Ascending aorta (tissue), 2 donors: ENCODE measurements at regions not wholly inside any gene's neighbourhood (a gene's known extent, or its start where the extent isn't known, plus 50 kb on each side); places are given as distances from the start of the nearest gene placed in this dataset.

Experiments used
- DNase-seq, 2 donors: peaks; one replicate each; pipeline ENCODE4 v3.0.0-alpha.2; 2019; ENCODE audit warnings: low spot score in 2 of 2
- H3K27ac ChIP-seq, 2 donors: fragments of 200-600 bp; sonication (generic); one replicate each; pipeline ENCODE4 v1.5.1; 2016 to 2017; ENCODE audit warnings: mild to moderate bottlenecking in 1 of 2
- H3K27me3 ChIP-seq: fragments of 200-600 bp; sonication (generic); one replicate; pipeline ENCODE4 v1.5.1; 2017
- H3K36me3 ChIP-seq, 2 donors: fragments of 200-600 bp; sonication (generic); one replicate each; pipeline ENCODE4 v1.5.1; 2016
- H3K4me1 ChIP-seq, 2 donors: fragments of 200-600 bp; sonication (generic); one replicate each; pipeline ENCODE4 v1.5.1; 2016 to 2017; ENCODE audit warnings: mild to moderate bottlenecking in 1 of 2
- H3K4me3 ChIP-seq, 2 donors: fragments of 200-600 bp; sonication (generic); one replicate each; pipeline ENCODE4 v1.5.1; 2016 to 2017; ENCODE audit warnings: mild to moderate bottlenecking in 1 of 2
- H3K9me3 ChIP-seq, 2 donors: fragments of 200-600 bp; sonication (generic); one replicate each; pipeline ENCODE4 v1.5.1; 2016
- CTCF ChIP-seq, 3 experiments: fragments of 200-600 bp in 2 of 3; fragments of 450-650 bp in 1 of 3; sonication (generic) in 2 of 3; IDR thresholded peaks; one replicate each; pipeline ENCODE4 v1.5.1; 2016 to 2019; ENCODE audit warnings: antibody characterized with exemption in 3 of 3, mild to moderate bottlenecking in 1 of 3, moderate library complexity in 1 of 3
- intact Hi-C: fragments of 100-400 bp; cut with DNase I; formaldehyde crosslinking; loops from one replicate; pipeline ENCODE4 v1.15.1; 2023

- intact Hi-C loops = no loop called here
- no peak for TF ChIP-seq CTCF (IDR thresholded peaks at IDR 0.05)
Observed at GRCh38 chr21:17071093-17071492, 441.8 kb upstream of the CXADR start.

GRCh38 chr21:17081193-17081592 is 431.6 kb upstream of the CXADR start:
- no peak for TF ChIP-seq CTCF (IDR thresholded peaks at IDR 0.05)
- DNase-seq = no peak
- Histone ChIP-seq H3K4me1 (no peaks in the 10 kb centered on the region), H3K9me3 (no peaks in the 10 kb centered on the region), H3K36me3 (no peaks in the 10 kb centered on the region), H3K4me3 (no peak overlapping the region), H3K27ac (no peak overlapping the region), H3K27me3 (no peaks in the 10 kb centered on the region)
- intact Hi-C loops = no loop called here

More at GRCh38 chr21:17071093-17071492, 441.8 kb upstream of the CXADR start:
- Histone ChIP-seq H3K27ac (no peak overlapping the region), H3K36me3 (no peaks in the 10 kb centered on the region), H3K4me3 (no peak overlapping the region), H3K27me3 (no peaks in the 10 kb centered on the region), H3K9me3 (no peaks in the 10 kb centered on the region), H3K4me1 (no peaks in the 10 kb centered on the region)
- DNase-seq = no peak

- TF ChIP-seq CTCF (IDR thresholded peaks at IDR 0.05) = no peak
- Histone ChIP-seq H3K27ac (no peak overlapping the region), H3K4me3 (no peak overlapping the region), H3K36me3 (no peaks in the 10 kb centered on the region), H3K27me3 (no peaks in the 10 kb centered on the region), H3K9me3 (no peaks in the 10 kb centered on the region), H3K4me1 (no peaks in the 10 kb centered on the region)
- intact Hi-C loops = no loop called here
- DNase-seq = no peak
Observed at GRCh38 chr21:17082843-17083483, 429.9 kb upstream of the CXADR start.

- TF ChIP-seq CTCF (IDR thresholded peaks at IDR 0.05) = no peak
- Histone ChIP-seq H3K4me1 (no peaks in the 10 kb centered on the region), H3K36me3 (no peaks in the 10 kb centered on the region), H3K27ac (no peak overlapping the region), H3K4me3 (no peak overlapping the region), H3K27me3 (no peaks in the 10 kb centered on the region), H3K9me3 (no peaks in the 10 kb centered on the region)
- DNase-seq = no peak
- intact Hi-C loops = no loop called here
Observed at GRCh38 chr21:17085707-17086106, 427.1 kb upstream of the CXADR start.

GRCh38 chr21:17088500-17088899 is 424.3 kb upstream of the CXADR start:
- no peak overlapping the region for H3K27ac ChIP-seq
- intact Hi-C loops = no loop called here
- DNase-seq = no peak
- TF ChIP-seq CTCF (IDR thresholded peaks at IDR 0.05) = no peak
- no peaks in the 10 kb centered on the region for H3K9me3 ChIP-seq
- no peak overlapping the region for H3K4me3 ChIP-seq
- no peaks in the 10 kb centered on the region for H3K27me3 ChIP-seq
- H3K36me3 ChIP-seq = no peaks in the 10 kb centered on the region
- no peaks in the 10 kb centered on the region for H3K4me1 ChIP-seq

GRCh38 chr21:17089091-17089491 is 423.8 kb upstream of the CXADR start:
- intact Hi-C loops = no loop called here
- Histone ChIP-seq H3K9me3 (no peaks in the 10 kb centered on the region), H3K27ac (no peak overlapping the region), H3K4me3 (no peak overlapping the region), H3K36me3 (no peaks in the 10 kb centered on the region), H3K27me3 (no peaks in the 10 kb centered on the region), H3K4me1 (no peaks in the 10 kb centered on the region)
- DNase-seq = no peak
- TF ChIP-seq CTCF (IDR thresholded peaks at IDR 0.05) = no peak
